ENCODE measurements at regions not wholly inside any gene's neighbourhood (a gene's known extent, or its start where the extent isn't known, plus 50 kb on each side); places are given as distances from the start of the nearest gene placed in this dataset.

GRCh38 chr3:182735672-182736071 lies 57.6 kb upstream of the ATP11B start:
- DNase-seq = no peak

- DNase-seq = no peak
These were observed 55.5 kb upstream of the ATP11B start for GRCh38 chr3:182737825-182738224.

DNA sequence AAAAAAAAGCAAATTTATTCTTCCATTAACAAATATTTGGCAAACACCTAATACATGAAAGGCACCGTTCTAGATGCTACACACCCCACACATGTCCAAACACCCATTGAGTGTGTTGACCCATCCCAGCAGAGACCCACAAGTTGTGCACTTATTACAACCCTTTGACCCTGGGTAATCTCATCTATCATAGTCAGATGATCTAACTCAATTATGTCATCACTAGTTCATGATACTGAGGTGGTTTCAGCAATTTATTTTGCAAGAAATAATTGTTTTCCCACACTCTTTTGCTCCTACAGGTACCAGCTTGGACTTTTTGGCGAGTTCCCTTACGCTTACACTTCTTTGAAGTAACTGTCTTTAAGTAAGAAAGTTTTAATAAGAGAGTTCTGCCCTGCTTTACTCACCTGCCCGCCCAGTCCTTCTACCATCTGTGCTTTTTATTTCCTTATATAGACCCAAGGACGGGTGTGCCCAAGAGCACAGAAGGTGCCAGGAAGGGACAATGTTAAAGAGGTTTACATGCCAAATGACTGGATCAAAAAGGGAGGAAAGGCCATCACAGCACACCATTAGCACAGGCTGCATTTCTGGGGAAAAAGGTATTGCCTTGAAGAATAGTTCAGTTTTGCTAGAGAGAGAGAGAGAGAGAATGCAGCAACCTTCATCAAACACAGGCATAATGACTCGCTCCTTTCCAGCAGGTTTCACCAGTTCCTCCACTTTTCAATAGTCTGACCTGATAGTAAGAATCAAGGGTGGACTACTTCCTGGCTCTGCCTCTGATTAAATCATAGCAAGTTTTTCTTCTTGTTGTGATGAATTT lies 54.5 kb upstream of the ATP11B start:
- peak; percentile 96 for DNase-seq

GRCh38 chr3:182739619-182740018 lies 53.7 kb upstream of the ATP11B start:
- DNase-seq = peak; percentile 75

- peak; percentile 95 for DNase-seq
These were observed 52.6 kb upstream of the ATP11B start for GRCh38 chr3:182740710-182741109.

DNA sequence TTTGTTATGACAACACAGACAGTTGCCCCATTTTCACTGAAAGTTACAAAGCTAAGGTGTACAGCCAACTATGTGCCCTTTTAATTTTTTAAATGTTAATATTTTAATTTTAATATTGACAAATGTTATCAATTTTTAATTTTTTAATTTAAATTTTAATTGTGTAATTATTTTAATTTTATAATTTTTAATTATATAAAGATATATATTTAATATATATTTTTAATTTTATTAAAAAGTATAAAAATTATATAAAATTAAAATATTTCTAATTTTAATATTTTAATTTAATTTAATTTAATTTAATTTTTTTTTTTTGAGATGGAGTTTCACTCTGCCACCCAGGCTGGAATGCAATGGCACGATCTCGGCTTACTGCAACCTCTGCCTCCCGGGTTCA lies 52.1 kb upstream of the ATP11B start:
- no peak for DNase-seq
